SK-N-SH (cell line): ENCODE measurements at regions not wholly inside any gene's neighbourhood (a gene's known extent, or its start where the extent isn't known, plus 50 kb on each side); places are given as distances from the start of the nearest gene placed in this dataset.

Experiments
- CTCF ChIA-PET: fragments of 300-600, 350-600 bp; formaldehyde crosslinking; extraction: SDS; loops from one replicate; lab custom pipeline; 2021; lab: Yijun Ruan, JAX
- POLR2A ChIA-PET: fragments of 350-600 bp; sonication (Branson Sonifier 250); formaldehyde crosslinking; extraction: SDS; loops from one replicate; lab custom pipeline; 2020; ENCODE audit warnings: antibody characterized with exemption, inconsistent platforms; lab: Yijun Ruan, JAX
- DNase-seq: peaks from one replicate; pipeline ENCODE4 v3.0.0; 2012
- H2AFZ ChIP-seq: fragments of 200-600 bp; sonication (generic); 2 replicates; pipeline ENCODE4 v1.8.1; 2016; ENCODE audit warnings: antibody characterized with exemption, mild to moderate bottlenecking, low read depth
- H3F3A ChIP-seq: fragments of 200-600 bp; sonication (generic); replicated peaks from 2 replicates; pipeline ENCODE3; 2016; ENCODE audit warnings: antibody characterized with exemption, mild to moderate bottlenecking; ENCODE audit not compliant: insufficient read depth
- H3K27ac ChIP-seq, 2 experiments: fragments of 200-500 bp in 1 of 2; fragments of 200-600 bp in 1 of 2; sonication (Bioruptor generic) in 1 of 2; sonication (generic), shearing (Covaris generic) in 1 of 2; 2 replicates each; pipeline versions ENCODE4 v1.5.1 to v1.6.1; 2014 to 2016; ENCODE audit warnings: low read depth in 2 of 2, inconsistent platforms in 1 of 2, low read length in 1 of 2, mild to moderate bottlenecking in 1 of 2, mixed read lengths in 1 of 2
- H3K27me3 ChIP-seq: fragments of 200-600 bp; sonication (generic), shearing (Covaris generic); 2 replicates; pipeline ENCODE4 v1.6.1; 2016; ENCODE audit warnings: mixed run types; ENCODE audit not compliant: insufficient read depth
- H3K36me3 ChIP-seq, 2 experiments: fragments of 200-500 bp in 1 of 2; fragments of 200-600 bp in 1 of 2; sonication (Bioruptor generic) in 1 of 2; sonication (generic) in 1 of 2; replicated peaks in 1 of 2; 2 replicates each; pipeline versions ENCODE3 to v1.5.1; 2014 to 2016; ENCODE audit warnings: low read length in 1 of 2, mild to moderate bottlenecking in 1 of 2; ENCODE audit not compliant: insufficient read depth in 2 of 2, control insufficient read depth in 1 of 2
- H3K4me1 ChIP-seq, 2 experiments: fragments of 200-500 bp in 1 of 2; fragments of 200-600 bp in 1 of 2; sonication (Bioruptor generic) in 1 of 2; sonication (generic), shearing (Covaris generic) in 1 of 2; 2 replicates each; pipeline versions ENCODE4 v1.5.1 to v1.6.1; 2014 to 2016; ENCODE audit warnings: low read depth in 1 of 2, low read length in 1 of 2, mixed run types in 1 of 2; ENCODE audit not compliant: insufficient read depth in 2 of 2, control insufficient read depth in 1 of 2
- H3K4me2 ChIP-seq: fragments of 200-600 bp; sonication (generic), shearing (Covaris generic); 2 replicates; pipeline ENCODE4 v1.6.1; 2017; ENCODE audit warnings: mixed run types
- H3K4me3 ChIP-seq, 2 experiments: fragments of 200-500 bp in 1 of 2; fragments of 200-600 bp in 1 of 2; sonication (Bioruptor generic) in 1 of 2; sonication (generic), shearing (Covaris generic) in 1 of 2; 2 replicates each; pipeline versions ENCODE4 v1.5.1 to v1.8.1; 2014 to 2016; ENCODE audit warnings: low read depth in 2 of 2, inconsistent platforms in 1 of 2, low read length in 1 of 2, mild to moderate bottlenecking in 1 of 2, mixed read lengths in 1 of 2, moderate library complexity in 1 of 2
- H3K79me2 ChIP-seq: fragments of 200-600 bp; sonication (generic); 2 replicates; pipeline ENCODE4 v1.8.1; 2017; ENCODE audit warnings: mild to moderate bottlenecking; ENCODE audit not compliant: insufficient read depth
- H3K9ac ChIP-seq: fragments of 200-600 bp; sonication (generic); 2 replicates; pipeline ENCODE4 v1.6.1; 2017; ENCODE audit warnings: mixed run types
- H3K9me2 ChIP-seq: fragments of 200-600 bp; sonication (generic); 2 replicates; pipeline ENCODE4 v1.6.1; 2017; ENCODE audit warnings: mixed run types
- H3K9me3 ChIP-seq: fragments of 200-600 bp; sonication (generic); 2 replicates; pipeline ENCODE4 v1.6.1; 2017; ENCODE audit warnings: mixed run types, mild to moderate bottlenecking, moderate library complexity
- H4K20me1 ChIP-seq: fragments of 200-600 bp; sonication (generic); 2 replicates; pipeline ENCODE4 v1.6.1; 2017; ENCODE audit warnings: mild to moderate bottlenecking, mixed run types; ENCODE audit not compliant: insufficient read depth
- EZH2phosphoT487 ChIP-seq: fragments of 200-600 bp; sonication (generic); IDR thresholded peaks from 2 replicates; pipeline ENCODE4 v1.6.1; 2017; ENCODE audit warnings: low read depth, mixed run types, mild to moderate bottlenecking, antibody characterized with exemption, moderate library complexity, borderline replicate concordance
- GATA2 ChIP-seq: sonication (generic); formaldehyde crosslinking; IDR thresholded peaks from 2 replicates; pipeline ENCODE4 v1.5.0; 2020; ENCODE audit warnings: mild to moderate bottlenecking, missing genetic modification reagents
- RCOR1 ChIP-seq: fragments of 150-350 bp; IDR thresholded peaks from 2 replicates; pipeline ENCODE4 v1.6.1; 2017; ENCODE audit warnings: antibody characterized with exemption, low read length
- RFX5 ChIP-seq: IDR thresholded peaks from 2 replicates; pipeline ENCODE4 v1.6.1; 2012; ENCODE audit warnings: mild to moderate bottlenecking, improper control_type of control experiment, low read length
- WGBS: methylation state at CpG from one replicate; pipeline ENCODE4 v1.1.6; 2017; ENCODE audit warnings: low lambda C conversion rate; 5-methylcytosine and 5-hydroxymethylcytosine counted together
- TF ChIP-seq, protein P1 (sequence below): IDR thresholded peaks from 2 replicates; pipeline ENCODE4 v1.4.0; 2012; ENCODE audit warnings: low read depth
- TF ChIP-seq, protein P2 (sequence below): IDR thresholded peaks from 2 replicates; pipeline ENCODE4 v1.6.1; 2012; ENCODE audit warnings: mild to moderate bottlenecking, low read depth, low read length, moderate library complexity
- TF ChIP-seq, protein P3 (sequence below): fragments of 200-600 bp; sonication (generic); IDR thresholded peaks from 2 replicates; pipeline ENCODE4 v1.6.1; 2017; ENCODE audit warnings: antibody characterized with exemption, mild to moderate bottlenecking, moderate library complexity
- TF ChIP-seq, protein P4 (sequence below): fragments of 150-350 bp; IDR thresholded peaks from 2 replicates; pipeline ENCODE4 v1.6.1; 2017; ENCODE audit warnings: antibody characterized with exemption, low read length, low read depth, borderline replicate concordance

DNA sequence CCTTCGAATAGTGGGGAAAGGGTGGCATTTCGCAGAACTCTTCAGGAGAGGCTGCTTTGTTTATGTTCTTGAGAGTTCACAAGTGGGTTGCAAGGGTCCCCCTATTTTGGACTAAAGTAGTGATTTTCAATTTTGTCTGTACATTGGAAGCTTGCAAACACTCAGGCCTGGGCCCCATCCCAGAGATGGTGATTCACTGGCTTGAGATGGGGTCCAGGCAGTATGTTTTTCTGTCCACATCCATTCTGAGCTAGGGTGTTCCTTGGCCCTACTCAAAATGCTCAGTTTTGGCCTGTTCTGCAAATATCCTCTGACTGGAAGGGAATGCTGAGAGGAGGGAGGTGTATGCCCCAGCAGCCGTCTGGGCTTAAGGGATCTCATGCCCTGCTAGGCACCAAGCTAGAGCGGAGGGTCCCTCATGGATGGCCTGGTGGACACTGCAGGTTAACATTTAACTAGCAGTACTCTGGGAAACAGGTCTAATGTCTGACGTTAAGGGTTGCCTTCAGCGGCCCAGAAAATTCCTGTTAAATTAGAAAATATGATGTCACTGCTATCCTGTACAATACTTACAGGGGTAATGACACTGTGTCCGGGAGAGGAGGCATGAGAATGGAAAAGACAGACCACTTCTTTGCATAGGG is 181.4 kb downstream of the OPA1 start:
- H3K4me3 ChIP-seq = no peak overlapping the region
- H3K79me2 ChIP-seq = no peaks in the 10 kb centered on the region
- peaks cover 3% of the 10 kb centered on the region in 2 experiments; a peak in 3 of 4 replicates for H3K4me1 ChIP-seq
- no peak overlapping the region for H3K27ac ChIP-seq
- CTCF ChIA-PET = interaction anchor here (0.8 kb wide), 1 partner anchor 541 kb away, joined by 4 read pairs; no protein-coding TSS in a partner anchor
- H3K27me3 ChIP-seq = peaks cover 27% of the 10 kb centered on the region; the same call in 1 of the 2 replicates
- H3K4me2 ChIP-seq = no peak overlapping the region
- no peak overlapping the region for H3K9ac ChIP-seq
- POLR2A ChIA-PET = interaction anchor here (0.5 kb wide), 1 partner anchor 530 kb away, joined by 4 read pairs; no protein-coding TSS in a partner anchor
- H3K36me3 ChIP-seq = no peaks in the 10 kb centered on the region
- TF ChIP-seq, protein P1, sequence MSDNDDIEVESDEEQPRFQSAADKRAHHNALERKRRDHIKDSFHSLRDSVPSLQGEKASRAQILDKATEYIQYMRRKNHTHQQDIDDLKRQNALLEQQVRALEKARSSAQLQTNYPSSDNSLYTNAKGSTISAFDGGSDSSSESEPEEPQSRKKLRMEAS = no peak
- TF ChIP-seq EZH2phosphoT487 = no peak
- H3K9me3 ChIP-seq = no peaks in the 10 kb centered on the region; the same call in 1 of the 2 replicates
- DNase-seq = no peak
- H2AFZ ChIP-seq = no peak overlapping the region
- no peaks in the 10 kb centered on the region for H3F3A ChIP-seq
- H3K9me2 ChIP-seq = no peaks in the 10 kb centered on the region
- no peaks in the 10 kb centered on the region for H4K20me1 ChIP-seq
- 87% methylated on average over 7 of the region's 7 CpGs for WGBS

DNA sequence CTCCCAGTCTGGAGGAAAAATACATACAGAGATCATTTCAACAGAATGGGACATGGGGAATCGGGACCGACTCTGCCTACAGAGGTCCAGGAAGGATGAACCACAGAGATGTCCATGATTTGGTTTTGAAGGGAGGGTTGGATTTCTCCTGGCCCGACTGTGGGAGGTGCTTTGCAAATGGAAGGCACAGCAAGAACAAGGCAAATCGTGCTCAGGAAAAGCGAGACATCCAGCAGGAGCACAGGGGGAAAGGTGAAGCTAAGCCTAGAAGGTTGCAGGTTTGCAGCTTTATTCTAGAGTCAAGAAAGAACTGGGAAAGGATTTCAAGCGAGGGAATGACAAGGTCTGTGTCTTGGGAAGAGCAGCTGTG is 181.9 kb downstream of the OPA1 start:
- TF ChIP-seq, protein P2, sequence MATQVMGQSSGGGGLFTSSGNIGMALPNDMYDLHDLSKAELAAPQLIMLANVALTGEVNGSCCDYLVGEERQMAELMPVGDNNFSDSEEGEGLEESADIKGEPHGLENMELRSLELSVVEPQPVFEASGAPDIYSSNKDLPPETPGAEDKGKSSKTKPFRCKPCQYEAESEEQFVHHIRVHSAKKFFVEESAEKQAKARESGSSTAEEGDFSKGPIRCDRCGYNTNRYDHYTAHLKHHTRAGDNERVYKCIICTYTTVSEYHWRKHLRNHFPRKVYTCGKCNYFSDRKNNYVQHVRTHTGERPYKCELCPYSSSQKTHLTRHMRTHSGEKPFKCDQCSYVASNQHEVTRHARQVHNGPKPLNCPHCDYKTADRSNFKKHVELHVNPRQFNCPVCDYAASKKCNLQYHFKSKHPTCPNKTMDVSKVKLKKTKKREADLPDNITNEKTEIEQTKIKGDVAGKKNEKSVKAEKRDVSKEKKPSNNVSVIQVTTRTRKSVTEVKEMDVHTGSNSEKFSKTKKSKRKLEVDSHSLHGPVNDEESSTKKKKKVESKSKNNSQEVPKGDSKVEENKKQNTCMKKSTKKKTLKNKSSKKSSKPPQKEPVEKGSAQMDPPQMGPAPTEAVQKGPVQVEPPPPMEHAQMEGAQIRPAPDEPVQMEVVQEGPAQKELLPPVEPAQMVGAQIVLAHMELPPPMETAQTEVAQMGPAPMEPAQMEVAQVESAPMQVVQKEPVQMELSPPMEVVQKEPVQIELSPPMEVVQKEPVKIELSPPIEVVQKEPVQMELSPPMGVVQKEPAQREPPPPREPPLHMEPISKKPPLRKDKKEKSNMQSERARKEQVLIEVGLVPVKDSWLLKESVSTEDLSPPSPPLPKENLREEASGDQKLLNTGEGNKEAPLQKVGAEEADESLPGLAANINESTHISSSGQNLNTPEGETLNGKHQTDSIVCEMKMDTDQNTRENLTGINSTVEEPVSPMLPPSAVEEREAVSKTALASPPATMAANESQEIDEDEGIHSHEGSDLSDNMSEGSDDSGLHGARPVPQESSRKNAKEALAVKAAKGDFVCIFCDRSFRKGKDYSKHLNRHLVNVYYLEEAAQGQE = no peak
- TF ChIP-seq RFX5 (no peak), RCOR1 (no peak), GATA2 (CRISPR knock-in tag) (no peak), EZH2phosphoT487 (no peak)
- TF ChIP-seq, protein P3, sequence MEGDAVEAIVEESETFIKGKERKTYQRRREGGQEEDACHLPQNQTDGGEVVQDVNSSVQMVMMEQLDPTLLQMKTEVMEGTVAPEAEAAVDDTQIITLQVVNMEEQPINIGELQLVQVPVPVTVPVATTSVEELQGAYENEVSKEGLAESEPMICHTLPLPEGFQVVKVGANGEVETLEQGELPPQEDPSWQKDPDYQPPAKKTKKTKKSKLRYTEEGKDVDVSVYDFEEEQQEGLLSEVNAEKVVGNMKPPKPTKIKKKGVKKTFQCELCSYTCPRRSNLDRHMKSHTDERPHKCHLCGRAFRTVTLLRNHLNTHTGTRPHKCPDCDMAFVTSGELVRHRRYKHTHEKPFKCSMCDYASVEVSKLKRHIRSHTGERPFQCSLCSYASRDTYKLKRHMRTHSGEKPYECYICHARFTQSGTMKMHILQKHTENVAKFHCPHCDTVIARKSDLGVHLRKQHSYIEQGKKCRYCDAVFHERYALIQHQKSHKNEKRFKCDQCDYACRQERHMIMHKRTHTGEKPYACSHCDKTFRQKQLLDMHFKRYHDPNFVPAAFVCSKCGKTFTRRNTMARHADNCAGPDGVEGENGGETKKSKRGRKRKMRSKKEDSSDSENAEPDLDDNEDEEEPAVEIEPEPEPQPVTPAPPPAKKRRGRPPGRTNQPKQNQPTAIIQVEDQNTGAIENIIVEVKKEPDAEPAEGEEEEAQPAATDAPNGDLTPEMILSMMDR = no peak
- TF ChIP-seq, protein P4, sequence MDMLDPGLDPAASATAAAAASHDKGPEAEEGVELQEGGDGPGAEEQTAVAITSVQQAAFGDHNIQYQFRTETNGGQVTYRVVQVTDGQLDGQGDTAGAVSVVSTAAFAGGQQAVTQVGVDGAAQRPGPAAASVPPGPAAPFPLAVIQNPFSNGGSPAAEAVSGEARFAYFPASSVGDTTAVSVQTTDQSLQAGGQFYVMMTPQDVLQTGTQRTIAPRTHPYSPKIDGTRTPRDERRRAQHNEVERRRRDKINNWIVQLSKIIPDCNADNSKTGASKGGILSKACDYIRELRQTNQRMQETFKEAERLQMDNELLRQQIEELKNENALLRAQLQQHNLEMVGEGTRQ = no peak
- 74% methylated on average over 6 of the region's 6 CpGs for WGBS
- no peak overlapping the region for H3K4me3 ChIP-seq
- no peaks in the 10 kb centered on the region for H3F3A ChIP-seq
- H3K36me3 ChIP-seq = no peaks in the 10 kb centered on the region
- H3K9ac ChIP-seq = no peak overlapping the region
- peaks cover 3 to 5% of the 10 kb centered on the region in 2 experiments; a peak in 3 of 4 replicates for H3K4me1 ChIP-seq
- H3K9me2 ChIP-seq = no peaks in the 10 kb centered on the region
- H2AFZ ChIP-seq = no peak overlapping the region
- POLR2A ChIA-PET = interaction anchor here (0.5 kb wide), 1 partner anchor 529 kb away, joined by 4 read pairs; no protein-coding TSS in a partner anchor
- H3K4me2 ChIP-seq = no peak overlapping the region
- H3K27me3 ChIP-seq = peaks cover 31% of the 10 kb centered on the region; the same call in 1 of the 2 replicates
- H3K27ac ChIP-seq = no peak overlapping the region
- no peak for DNase-seq
- no peaks in the 10 kb centered on the region; the same call in 1 of the 2 replicates for H3K9me3 ChIP-seq
- H4K20me1 ChIP-seq = no peaks in the 10 kb centered on the region
- CTCF ChIA-PET = interaction anchor here (0.8 to 1.2 kb wide), 2 partner anchors 541 kb away, joined by 4 to 5 read pairs; no protein-coding TSS in a partner anchor
- no peaks in the 10 kb centered on the region for H3K79me2 ChIP-seq
